ENCODE measurements at regions not wholly inside any gene's neighbourhood (a gene's known extent, or its start where the extent isn't known, plus 50 kb on each side); places are given as distances from the start of the nearest gene placed in this dataset.
"Not testable (repeated sequence)": the region's sequence is repeated elsewhere in the genome, so short reads cannot be mapped to it uniquely, and the experiment has no call there.

GRCh38 chr1:120229835-120230234, 53.5 kb upstream of the SEC22B start:
- TF ChIP-seq CTCF (conservative IDR thresholded peaks at IDR 0.05; ENCODE audit: low read length); EZH2phosphoT487 (IDR thresholded peaks at IDR 0.05; ENCODE audit: borderline replicate concordance): not testable (repeated sequence)

Data from Loucy (cell line).